MM.1S (cell line): ENCODE measurements at regions not wholly inside any gene's neighbourhood (a gene's known extent, or its start where the extent isn't known, plus 50 kb on each side); places are given as distances from the start of the nearest gene placed in this dataset.
A peak's percentile ranks its signal among the peaks of the same experiment; 100 is the strongest.

Experiments used
- DNase-seq: peaks from one replicate; pipeline ENCODE4 v3.0.0-alpha.2; 2015
- H2AFZ ChIP-seq: fragments of 300-600 bp; sonication (generic); 2 replicates; pipeline ENCODE4 v1.6.0; 2016; ENCODE audit warnings: antibody characterized with exemption, low read length
- H3F3A ChIP-seq: fragments of 300-600 bp; sonication (generic); 2 replicates; pipeline ENCODE4 v1.6.1; 2016; ENCODE audit warnings: mild to moderate bottlenecking, antibody characterized with exemption, low read length, moderate library complexity, mixed read lengths; ENCODE audit not compliant: insufficient read depth
- H3K27ac ChIP-seq: fragments of 300-600 bp; sonication (generic); 2 replicates; pipeline ENCODE4 v1.5.1; 2016; ENCODE audit warnings: mild to moderate bottlenecking, low read length
- H3K27me3 ChIP-seq: fragments of 300-600 bp; sonication (generic); replicated peaks from 2 replicates; pipeline ENCODE4 v1.6.0; 2016; ENCODE audit warnings: low read length; ENCODE audit not compliant: insufficient read depth
- H3K36me3 ChIP-seq: fragments of 300-600 bp; sonication (generic); replicated peaks from 2 replicates; pipeline ENCODE4 v1.6.1; 2016; ENCODE audit warnings: mild to moderate bottlenecking, low read length, mixed read lengths; ENCODE audit not compliant: insufficient read depth
- H3K4me1 ChIP-seq: fragments of 300-600 bp; sonication (generic); 2 replicates; pipeline ENCODE4 v1.6.1; 2016; ENCODE audit warnings: low read length, mixed read lengths
- H3K4me2 ChIP-seq: fragments of 300-600 bp; sonication (generic); 2 replicates; pipeline ENCODE4 v1.6.0; 2016; ENCODE audit warnings: low read depth, low read length
- H3K4me3 ChIP-seq: fragments of 300-600 bp; sonication (generic); 2 replicates; pipeline ENCODE4 v1.5.1; 2016; ENCODE audit warnings: low read length, mixed read lengths
- H3K79me2 ChIP-seq: fragments of 300-600 bp; sonication (generic); 2 replicates; pipeline ENCODE4 v1.6.1; 2016; ENCODE audit warnings: mixed run types, low read length, mixed read lengths
- H3K9ac ChIP-seq: fragments of 300-600 bp; sonication (generic); 2 replicates; pipeline ENCODE4 v1.6.1; 2016; ENCODE audit warnings: low read length, mixed read lengths
- H3K9me2 ChIP-seq: fragments of 300-600 bp; sonication (generic); replicated peaks from 2 replicates; pipeline ENCODE4 v1.6.1; 2016; ENCODE audit warnings: mild to moderate bottlenecking, low read length, mixed read lengths; ENCODE audit not compliant: insufficient read depth
- H3K9me3 ChIP-seq: fragments of 300-600 bp; sonication (generic); replicated peaks from 2 replicates; pipeline ENCODE4 v1.6.1; 2016; ENCODE audit warnings: mild to moderate bottlenecking, low read length, mixed read lengths; ENCODE audit not compliant: insufficient read depth
- H4K20me1 ChIP-seq: fragments of 300-600 bp; sonication (generic); 2 replicates; pipeline ENCODE4 v1.6.1; 2016; ENCODE audit warnings: mild to moderate bottlenecking, low read length, moderate library complexity, mixed read lengths; ENCODE audit not compliant: insufficient read depth
- CTCF ChIP-seq: fragments of 300-600 bp; sonication (generic); IDR thresholded peaks from 2 replicates; pipeline ENCODE4 v1.5.1; 2016; ENCODE audit warnings: antibody characterized with exemption, low read length, mixed read lengths
- EZH2 ChIP-seq: fragments of 300-600 bp; sonication (generic); optimal IDR thresholded peaks from 2 replicates; pipeline ENCODE3; 2017; ENCODE audit warnings: low read depth, mild to moderate bottlenecking, antibody characterized with exemption, low read length, mixed read lengths
- EZH2phosphoT487 ChIP-seq: fragments of 300-600 bp; sonication (generic); IDR thresholded peaks from 2 replicates; pipeline ENCODE4 v1.6.1; 2018; ENCODE audit warnings: antibody characterized with exemption, low read length

- H3K9ac ChIP-seq: no peak overlapping the region
- TF ChIP-seq EZH2 (no peak), EZH2phosphoT487 (no peak), CTCF (no peak)
- H3K4me3 ChIP-seq: no peak overlapping the region
- no peaks in the 10 kb centered on the region for H3K79me2 ChIP-seq
- no peaks in the 10 kb centered on the region for H3K36me3 ChIP-seq
- no peak overlapping the region for H3K27ac ChIP-seq
- H3K4me1 ChIP-seq: no peaks in the 10 kb centered on the region
- no peaks in the 10 kb centered on the region for H3K27me3 ChIP-seq
- no peak for DNase-seq
- H3K9me3 ChIP-seq: no peaks in the 10 kb centered on the region
- H2AFZ ChIP-seq: no peak overlapping the region
- H3K4me2 ChIP-seq: no peak overlapping the region
- no peaks in the 10 kb centered on the region for H3F3A ChIP-seq
- H3K9me2 ChIP-seq: no peaks in the 10 kb centered on the region
- H4K20me1 ChIP-seq: no peaks in the 10 kb centered on the region
Observed at GRCh38 chr11:25587496-25587895, 744.4 kb upstream of the ANO3 start.

GRCh38 chr11:25593221-25593620, 738.7 kb upstream of the ANO3 start:
- Histone ChIP-seq H3K4me1 (peaks cover 7% of the 10 kb centered on the region; the same call in 1 of the 2 replicates), H3F3A (no peaks in the 10 kb centered on the region), H3K27me3 (no peaks in the 10 kb centered on the region), H4K20me1 (no peaks in the 10 kb centered on the region), H3K4me2 (peak overlapping the region; percentile 38; the same call in 1 of the 2 replicates), H2AFZ (0 out of 2 replicates have a peak overlapping the region, but pooled peaks have one; percentile 62), H3K36me3 (no peaks in the 10 kb centered on the region), H3K4me3 (no peak overlapping the region), H3K9ac (no peak overlapping the region), H3K79me2 (no peaks in the 10 kb centered on the region), H3K9me2 (no peaks in the 10 kb centered on the region), H3K27ac (no peak overlapping the region), H3K9me3 (no peaks in the 10 kb centered on the region)
- DNase-seq: no peak
- no peak for TF ChIP-seq CTCF
- TF ChIP-seq EZH2: no peak
- TF ChIP-seq EZH2phosphoT487: no peak

GRCh38 chr11:25596701-25597100, 735.2 kb upstream of the ANO3 start:
- no peaks in the 10 kb centered on the region for H3K9me2 ChIP-seq
- H3K9ac ChIP-seq: no peak overlapping the region
- H3K9me3 ChIP-seq: no peaks in the 10 kb centered on the region
- H3K4me1 ChIP-seq: peaks cover 7% of the 10 kb centered on the region; the same call in 1 of the 2 replicates
- no peaks in the 10 kb centered on the region for H3K79me2 ChIP-seq
- H3K4me3 ChIP-seq: no peak overlapping the region
- no peak for DNase-seq
- H3F3A ChIP-seq: no peaks in the 10 kb centered on the region
- no peaks in the 10 kb centered on the region for H3K36me3 ChIP-seq
- no peaks in the 10 kb centered on the region for H3K27me3 ChIP-seq
- no peak for TF ChIP-seq EZH2
- no peak for TF ChIP-seq EZH2phosphoT487
- no peak for TF ChIP-seq CTCF
- H4K20me1 ChIP-seq: no peaks in the 10 kb centered on the region
- no peak overlapping the region for H3K27ac ChIP-seq
- H3K4me2 ChIP-seq: no peak overlapping the region
- no peak overlapping the region for H2AFZ ChIP-seq
